AG09309 (cell line): ENCODE measurements at regions not wholly inside any gene's neighbourhood (a gene's known extent, or its start where the extent isn't known, plus 50 kb on each side); places are given as distances from the start of the nearest gene placed in this dataset.

Experiments
- DNase-seq: peaks from one replicate; pipeline ENCODE4 v3.0.0-alpha.2; 2010; ENCODE audit warnings: low read depth
- H3K4me3 ChIP-seq: 2 replicates; pipeline ENCODE4 v1.5.1; 2011; ENCODE audit warnings: mild to moderate bottlenecking, low read depth, low read length, moderate library complexity; ENCODE audit not compliant: control insufficient read depth
- TF ChIP-seq, protein P1 (sequence below): IDR thresholded peaks from 2 replicates; pipeline ENCODE4 v1.5.1; 2011; ENCODE audit warnings: mild to moderate bottlenecking, low read depth, low read length, inconsistent platforms; ENCODE audit not compliant: insufficient read depth, control insufficient read depth; ENCODE audit errors: missing control alignments

GRCh38 chr13:84684804-84685203 is 802.5 kb upstream of the SLITRK1 start:
- TF ChIP-seq, protein P1, sequence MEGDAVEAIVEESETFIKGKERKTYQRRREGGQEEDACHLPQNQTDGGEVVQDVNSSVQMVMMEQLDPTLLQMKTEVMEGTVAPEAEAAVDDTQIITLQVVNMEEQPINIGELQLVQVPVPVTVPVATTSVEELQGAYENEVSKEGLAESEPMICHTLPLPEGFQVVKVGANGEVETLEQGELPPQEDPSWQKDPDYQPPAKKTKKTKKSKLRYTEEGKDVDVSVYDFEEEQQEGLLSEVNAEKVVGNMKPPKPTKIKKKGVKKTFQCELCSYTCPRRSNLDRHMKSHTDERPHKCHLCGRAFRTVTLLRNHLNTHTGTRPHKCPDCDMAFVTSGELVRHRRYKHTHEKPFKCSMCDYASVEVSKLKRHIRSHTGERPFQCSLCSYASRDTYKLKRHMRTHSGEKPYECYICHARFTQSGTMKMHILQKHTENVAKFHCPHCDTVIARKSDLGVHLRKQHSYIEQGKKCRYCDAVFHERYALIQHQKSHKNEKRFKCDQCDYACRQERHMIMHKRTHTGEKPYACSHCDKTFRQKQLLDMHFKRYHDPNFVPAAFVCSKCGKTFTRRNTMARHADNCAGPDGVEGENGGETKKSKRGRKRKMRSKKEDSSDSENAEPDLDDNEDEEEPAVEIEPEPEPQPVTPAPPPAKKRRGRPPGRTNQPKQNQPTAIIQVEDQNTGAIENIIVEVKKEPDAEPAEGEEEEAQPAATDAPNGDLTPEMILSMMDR = no peak
- H3K4me3 ChIP-seq = no peak overlapping the region
- no peak for DNase-seq

GRCh38 chr13:84684048-84684662 is 801.9 kb upstream of the SLITRK1 start:
- TF ChIP-seq, protein P1 = no peak
- no peak overlapping the region for H3K4me3 ChIP-seq
- no peak for DNase-seq

DNA sequence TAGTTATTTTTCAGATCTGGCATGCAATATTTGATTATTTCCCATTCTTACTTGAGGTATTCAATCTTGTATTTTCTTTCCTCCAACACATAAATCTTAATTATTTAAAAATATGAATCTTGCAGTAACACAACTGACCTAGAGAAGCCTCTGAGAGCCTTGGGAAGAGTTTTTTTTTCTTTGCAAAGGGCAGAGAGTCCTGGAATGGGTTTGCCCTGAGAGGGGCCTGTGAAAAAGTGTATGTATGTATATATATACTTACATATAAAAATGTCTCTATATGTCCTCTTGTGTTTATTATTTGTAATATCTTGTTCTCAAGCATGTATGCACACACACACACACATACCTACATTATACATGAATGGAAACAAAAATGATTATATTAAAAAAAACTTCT is 801.2 kb upstream of the SLITRK1 start:
- no peak overlapping the region for H3K4me3 ChIP-seq
- no peak for DNase-seq
- TF ChIP-seq, protein P1 = no peak

GRCh38 chr13:84677836-84678235 is 795.6 kb upstream of the SLITRK1 start:
- no peak for DNase-seq
- TF ChIP-seq, protein P1 = no peak
- H3K4me3 ChIP-seq = no peak overlapping the region

DNA sequence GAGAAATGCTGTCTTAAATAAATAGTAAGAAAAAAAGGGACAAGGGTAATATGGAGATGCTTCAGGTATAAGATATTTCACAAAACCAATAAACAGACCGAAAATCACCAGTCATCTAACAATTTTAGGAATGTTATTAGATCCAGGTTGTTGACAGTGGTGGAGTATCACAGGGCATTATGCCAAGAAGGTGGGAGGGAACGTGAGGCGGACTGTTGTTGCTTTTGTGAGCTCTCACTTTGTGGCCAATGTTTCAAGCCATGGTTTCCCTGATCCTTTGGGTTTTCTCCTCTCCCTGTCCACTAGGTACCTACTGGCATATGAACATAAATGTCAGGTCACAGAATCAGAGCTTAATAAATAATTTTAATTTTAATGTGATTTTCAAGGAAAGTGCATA is 790.3 kb upstream of the SLITRK1 start:
- TF ChIP-seq, protein P1 = no peak
- no peak for DNase-seq
- H3K4me3 ChIP-seq = no peak overlapping the region

- TF ChIP-seq, protein P1 = no peak
- DNase-seq = no peak
- no peak overlapping the region for H3K4me3 ChIP-seq
Measured at GRCh38 chr13:84670245-84670644, 788.0 kb upstream of the SLITRK1 start.
